ENCODE measurements at regions not wholly inside any gene's neighbourhood (a gene's known extent, or its start where the extent isn't known, plus 50 kb on each side); places are given as distances from the start of the nearest gene placed in this dataset.

GRCh38 chr7:156533964-156534363 lies 106.6 kb upstream of the RNF32 start:
- ChIA-PET CTCF (no interaction called here), POLR2A (no interaction called here)

GRCh38 chr7:156533420-156533819 lies 107.2 kb upstream of the RNF32 start:
- ATAC-seq, result no peak
- DNase-seq, result no peak
- intact Hi-C loops (cut with micrococcal nuclease), result no loop called here
- no peak overlapping the region for H3K27ac Mint-ChIP-seq
- no peaks in the 10 kb centered on the region for H3K9me3 Mint-ChIP-seq
- no peak for TF ChIP-seq CTCF (IDR thresholded peaks at IDR 0.05)
- H3K4me3 Mint-ChIP-seq, result no peak overlapping the region
- no peaks in the 10 kb centered on the region for H3K36me3 Mint-ChIP-seq (ENCODE audit: low read depth)
- H3K4me1 Mint-ChIP-seq (ENCODE audit: low read depth), result no peaks in the 10 kb centered on the region
- POLR2A ChIA-PET, result no interaction called here
- CTCF ChIA-PET, result no interaction called here
- H3K27me3 Mint-ChIP-seq, result peaks cover 2% of the 10 kb centered on the region

More at GRCh38 chr7:156533964-156534363, 106.6 kb upstream of the RNF32 start:
- no peaks in the 10 kb centered on the region for H3K36me3 Mint-ChIP-seq (ENCODE audit: low read depth)
- ATAC-seq (no peak), DNase-seq (no peak)
- H3K4me1 Mint-ChIP-seq (ENCODE audit: low read depth), result no peaks in the 10 kb centered on the region
- H3K27me3 Mint-ChIP-seq, result peaks cover 2% of the 10 kb centered on the region
- no peaks in the 10 kb centered on the region for H3K9me3 Mint-ChIP-seq
- no peak overlapping the region for H3K4me3 Mint-ChIP-seq
- TF ChIP-seq CTCF (IDR thresholded peaks at IDR 0.05), result no peak
- H3K27ac Mint-ChIP-seq, result no peak overlapping the region
- intact Hi-C loops (cut with micrococcal nuclease), result no loop called here

- Mint-ChIP-seq H3K27ac (no peak overlapping the region), H3K27me3 (no peaks in the 10 kb centered on the region), H3K4me1 (ENCODE audit: low read depth) (no peaks in the 10 kb centered on the region), H3K9me3 (no peaks in the 10 kb centered on the region), H3K36me3 (ENCODE audit: low read depth) (no peaks in the 10 kb centered on the region), H3K4me3 (no peak overlapping the region)
- DNase-seq (no peak), ATAC-seq (no peak)
- ChIA-PET CTCF (no interaction called here), POLR2A (no interaction called here)
- intact Hi-C loops (cut with micrococcal nuclease), result no loop called here
- no peak for TF ChIP-seq CTCF (IDR thresholded peaks at IDR 0.05)
Measured at GRCh38 chr7:156532016-156532602, 108.5 kb upstream of the RNF32 start.

- intact Hi-C loops (cut with micrococcal nuclease), result no loop called here
- no peaks in the 10 kb centered on the region for H3K36me3 Mint-ChIP-seq (ENCODE audit: low read depth)
- H3K27me3 Mint-ChIP-seq, result peaks cover 5% of the 10 kb centered on the region
- DNase-seq (no peak), ATAC-seq (no peak)
- no peaks in the 10 kb centered on the region for H3K9me3 Mint-ChIP-seq
- POLR2A ChIA-PET, result no interaction called here
- H3K27ac Mint-ChIP-seq, result no peak overlapping the region
- no peak overlapping the region for H3K4me3 Mint-ChIP-seq
- CTCF ChIA-PET, result no interaction called here
- H3K4me1 Mint-ChIP-seq (ENCODE audit: low read depth), result no peaks in the 10 kb centered on the region
- TF ChIP-seq CTCF (IDR thresholded peaks at IDR 0.05), result no peak
Measured at GRCh38 chr7:156529956-156530355, 110.6 kb upstream of the RNF32 start.

GRCh38 chr7:156527458-156527890 lies 113.1 kb upstream of the RNF32 start:
- H3K4me3 Mint-ChIP-seq, result no peak overlapping the region
- ATAC-seq (no peak), DNase-seq (no peak)
- intact Hi-C loops (cut with micrococcal nuclease), result no loop called here
- H3K27ac Mint-ChIP-seq, result no peak overlapping the region
- peaks cover 5% of the 10 kb centered on the region for H3K27me3 Mint-ChIP-seq
- no peak for TF ChIP-seq CTCF (IDR thresholded peaks at IDR 0.05)
- ChIA-PET CTCF (no interaction called here), POLR2A (no interaction called here)
- H3K4me1 Mint-ChIP-seq (ENCODE audit: low read depth), result no peaks in the 10 kb centered on the region
- no peaks in the 10 kb centered on the region for H3K36me3 Mint-ChIP-seq (ENCODE audit: low read depth)
- no peaks in the 10 kb centered on the region for H3K9me3 Mint-ChIP-seq
